ENCODE measurements at regions not wholly inside any gene's neighbourhood (a gene's known extent, or its start where the extent isn't known, plus 50 kb on each side); places are given as distances from the start of the nearest gene placed in this dataset.
"Not testable (repeated sequence)": the region's sequence is repeated elsewhere in the genome, so short reads cannot be mapped to it uniquely, and the experiment has no call there.

DNA sequence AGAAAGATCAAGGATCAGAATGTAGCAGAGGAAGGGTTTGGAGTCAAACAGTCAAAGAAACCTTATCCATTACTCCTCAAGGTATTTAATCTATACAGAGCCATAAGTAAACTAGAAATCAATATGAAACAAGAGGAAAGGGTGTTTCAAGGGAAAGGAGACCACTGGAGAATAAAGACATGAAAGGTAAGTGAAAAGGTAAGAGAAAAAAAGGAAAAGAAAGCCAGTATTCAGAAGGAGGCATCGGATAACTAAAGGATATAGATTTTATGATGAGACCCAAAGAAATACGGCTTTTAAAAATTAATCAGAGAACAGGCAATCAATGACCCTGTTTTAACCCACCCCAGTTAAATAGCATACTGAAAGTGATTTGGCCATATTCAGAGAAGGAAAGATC, 438.7 kb upstream of the MIR17HG start:
- no peak overlapping the region for H3K4me3 ChIP-seq (ENCODE audit: low read depth, low read length)

- no peak overlapping the region for H3K4me3 ChIP-seq (ENCODE audit: low read depth, low read length)
Observed at GRCh38 chr13:90910018-90910639, 437.4 kb upstream of the MIR17HG start.

- H3K4me3 ChIP-seq (ENCODE audit: low read depth, low read length) = no peak overlapping the region
Observed at GRCh38 chr13:90912247-90912646, 435.2 kb upstream of the MIR17HG start.

DNA sequence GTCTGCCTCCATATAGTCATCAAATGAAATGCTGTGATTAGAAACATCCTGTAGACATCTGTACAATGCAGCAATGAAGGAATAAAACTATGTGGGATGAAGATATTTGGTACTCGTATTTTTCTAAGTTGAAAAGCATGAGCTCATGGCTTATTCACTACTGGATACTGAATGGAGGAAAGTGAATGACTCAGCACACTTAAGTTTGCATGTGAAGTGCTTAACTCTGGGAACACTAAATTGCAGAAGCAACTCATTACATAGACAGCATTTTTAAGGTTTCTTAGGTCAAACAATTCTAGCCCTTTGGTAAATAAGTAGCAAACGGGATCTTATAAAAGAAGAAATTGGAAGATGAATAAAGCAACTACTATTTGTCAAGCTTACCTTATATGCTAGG, 429.0 kb upstream of the MIR17HG start:
- no peak overlapping the region for H3K4me3 ChIP-seq (ENCODE audit: low read depth, low read length)

GRCh38 chr13:90919153-90919552, 428.3 kb upstream of the MIR17HG start:
- no peak overlapping the region for H3K4me3 ChIP-seq (ENCODE audit: low read depth, low read length)

GRCh38 chr13:90926459-90926858, 421.0 kb upstream of the MIR17HG start:
- H3K4me3 ChIP-seq (ENCODE audit: low read depth, low read length) = no peak overlapping the region

GRCh38 chr13:90928109-90928508, 419.4 kb upstream of the MIR17HG start:
- no peak overlapping the region for H3K4me3 ChIP-seq (ENCODE audit: low read depth, low read length)

GRCh38 chr13:90933097-90933826, 414.2 kb upstream of the MIR17HG start:
- H3K4me3 ChIP-seq (ENCODE audit: low read depth, low read length) = no peak overlapping the region

DNA sequence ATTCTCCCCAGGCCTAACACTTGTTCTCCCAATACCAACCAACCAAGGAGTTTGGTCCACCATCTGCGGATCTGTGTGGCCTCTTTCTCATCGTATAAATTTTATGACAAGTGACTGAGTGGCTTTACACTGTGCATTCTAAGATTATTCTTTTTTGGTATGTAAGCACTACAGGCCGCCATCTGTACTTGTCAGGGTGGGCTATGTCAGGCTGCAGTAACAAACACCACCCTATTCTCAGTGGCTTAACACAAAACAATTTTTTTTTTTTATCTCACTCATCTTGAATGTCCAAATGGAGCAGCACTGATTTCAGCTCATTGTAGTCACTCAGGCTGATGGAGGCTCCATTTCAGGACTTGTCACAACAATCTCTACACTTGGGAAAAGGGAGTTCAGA, 412.7 kb upstream of the MIR17HG start:
- H3K4me3 ChIP-seq (ENCODE audit: low read depth, low read length) = no peak overlapping the region

DNA sequence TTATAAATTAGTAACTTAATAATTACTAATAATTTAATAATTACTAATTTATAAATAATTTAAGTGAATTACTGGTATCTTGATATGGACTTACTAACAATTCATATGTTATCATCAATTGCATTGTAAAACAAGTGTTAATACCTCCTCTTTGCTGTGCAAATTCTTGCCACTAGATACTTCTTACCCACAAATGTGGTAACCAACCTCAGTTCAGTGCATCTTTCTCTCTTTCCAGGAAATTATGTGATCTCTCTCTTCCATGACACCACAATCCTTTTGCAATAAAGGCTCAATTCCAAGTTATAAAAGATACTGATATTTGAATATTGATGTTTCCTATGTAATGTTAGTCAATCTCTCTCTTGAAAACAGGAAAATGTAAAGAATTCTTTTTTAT, 408.6 kb upstream of the MIR17HG start:
- H3K4me3 ChIP-seq (ENCODE audit: low read depth, low read length) = no peak overlapping the region

DNA sequence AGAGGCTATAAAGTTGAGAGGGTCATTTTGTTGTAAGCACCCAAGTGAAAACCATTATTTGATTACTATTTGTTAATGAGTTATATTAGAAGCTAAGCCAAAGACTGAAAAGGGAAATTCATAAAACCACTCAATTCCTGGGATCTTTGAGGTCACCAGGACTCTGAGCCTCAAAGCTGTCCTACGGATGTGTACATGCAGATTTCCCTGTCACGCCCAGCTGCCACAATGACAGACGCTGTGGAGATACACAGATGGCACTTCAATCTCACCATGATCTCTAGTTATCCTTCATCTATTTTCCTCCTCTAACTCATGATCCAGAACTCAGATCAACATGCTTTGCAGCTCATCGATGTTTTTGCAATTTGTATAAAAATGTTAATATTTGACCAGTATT, 403.5 kb upstream of the MIR17HG start:
- no peak overlapping the region for H3K4me3 ChIP-seq (ENCODE audit: low read depth, low read length)

DNA sequence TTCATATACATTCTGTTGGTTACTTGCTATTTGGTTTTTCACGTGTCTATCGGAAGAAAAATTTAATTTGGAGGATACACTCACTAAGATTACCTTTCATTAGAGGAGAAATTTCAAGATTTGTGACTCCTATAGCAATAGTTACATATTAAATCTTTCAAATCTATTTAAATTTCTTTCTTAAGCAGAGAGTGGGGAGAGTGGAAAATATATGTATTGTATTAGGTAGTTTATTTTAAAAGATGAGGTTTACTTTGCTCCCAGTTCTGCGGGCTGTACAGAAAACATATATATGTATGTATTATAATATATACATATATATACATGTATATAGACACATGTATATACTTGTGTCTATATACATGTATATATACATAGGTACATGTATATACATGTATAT, 402.3 kb upstream of the MIR17HG start:
- H3K4me3 ChIP-seq (ENCODE audit: low read depth, low read length) = not testable (repeated sequence)

DNA sequence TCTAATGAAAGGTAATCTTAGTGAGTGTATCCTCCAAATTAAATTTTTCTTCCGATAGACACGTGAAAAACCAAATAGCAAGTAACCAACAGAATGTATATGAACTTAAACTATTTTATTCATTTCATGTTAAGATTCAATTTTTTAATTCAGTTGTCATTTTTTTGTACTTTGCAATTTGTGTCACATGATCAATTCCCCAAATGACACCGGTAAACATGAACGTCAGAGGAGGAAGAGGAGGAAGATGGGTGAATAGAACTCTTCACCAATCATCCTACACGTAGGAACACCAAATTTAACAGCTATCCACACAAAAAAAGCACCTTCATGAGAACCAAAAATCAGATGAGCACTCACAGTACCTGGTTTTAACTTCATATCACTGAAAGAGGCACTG, 401.4 kb upstream of the MIR17HG start:
- H3K4me3 ChIP-seq (ENCODE audit: low read depth, low read length) = not testable (repeated sequence)

GRCh38 chr13:90947976-90948375, 399.5 kb upstream of the MIR17HG start:
- H3K4me3 ChIP-seq (ENCODE audit: low read depth, low read length) = no peak overlapping the region

GRCh38 chr13:90950160-90950559, 397.3 kb upstream of the MIR17HG start:
- no peak overlapping the region for H3K4me3 ChIP-seq (ENCODE audit: low read depth, low read length)

DNA sequence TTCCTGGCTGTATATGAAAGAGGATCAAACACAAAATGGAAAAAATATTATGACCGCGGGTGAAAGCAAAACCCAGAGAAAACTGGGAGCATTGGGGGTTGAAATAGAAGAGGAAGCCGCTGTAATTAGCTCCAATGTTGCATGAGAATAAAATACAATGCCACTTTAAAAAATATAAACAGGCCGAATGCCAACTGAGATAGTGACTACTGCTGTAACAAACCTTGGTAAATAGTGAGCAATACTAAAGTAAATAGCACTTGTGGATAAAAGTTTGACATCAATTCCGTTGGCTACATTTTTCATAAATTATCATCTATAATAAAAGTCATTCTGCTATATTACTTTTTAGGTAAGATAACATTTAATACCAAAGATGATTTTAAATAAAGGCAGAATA, 395.8 kb upstream of the MIR17HG start:
- H3K4me3 ChIP-seq (ENCODE audit: low read depth, low read length) = no peak overlapping the region

GRCh38 chr13:90952326-90952725, 395.2 kb upstream of the MIR17HG start:
- H3K4me3 ChIP-seq (ENCODE audit: low read depth, low read length) = no peak overlapping the region

- H3K4me3 ChIP-seq (ENCODE audit: low read depth, low read length) = no peak overlapping the region
Observed at GRCh38 chr13:90954605-90955195, 392.8 kb upstream of the MIR17HG start.

DNA sequence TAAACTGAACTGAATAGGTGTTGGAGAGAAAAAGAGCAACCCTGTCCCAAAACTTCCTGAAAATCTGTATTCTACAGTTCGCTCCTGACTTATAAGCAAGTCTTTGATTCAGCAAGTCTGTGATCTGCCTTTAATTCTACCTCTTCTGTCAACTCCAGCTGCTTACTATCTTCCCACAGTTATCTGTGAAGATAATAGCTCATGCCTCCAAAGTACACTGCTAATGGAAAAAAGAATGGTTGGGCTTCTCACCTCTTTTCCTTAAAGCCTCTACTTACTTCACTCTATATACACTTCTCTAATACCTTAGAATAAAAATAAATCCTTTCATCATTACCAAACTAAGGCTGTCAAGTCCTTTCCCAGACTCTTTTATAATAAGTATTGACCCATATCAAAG, 391.5 kb upstream of the MIR17HG start:
- H3K4me3 ChIP-seq (ENCODE audit: low read depth, low read length) = no peak overlapping the region

GRCh38 chr13:90958866-90959265, 388.6 kb upstream of the MIR17HG start:
- no peak overlapping the region for H3K4me3 ChIP-seq (ENCODE audit: low read depth, low read length)

- no peak overlapping the region for H3K4me3 ChIP-seq (ENCODE audit: low read depth, low read length)
Observed at GRCh38 chr13:90968166-90968904, 379.2 kb upstream of the MIR17HG start.

Measured in iPS-11a (cell line).